Activated naive CD8-positive, alpha-beta T cell treated with anti-CD3 and anti-CD28 coated beads, Interleukin-2, amount 50 U/mL, for 24 hours (primary cell): ENCODE measurements at regions not wholly inside any gene's neighbourhood (a gene's known extent, or its start where the extent isn't known, plus 50 kb on each side); places are given as distances from the start of the nearest gene placed in this dataset.
"Not testable (repeated sequence)": the region's sequence is repeated elsewhere in the genome, so short reads cannot be mapped to it uniquely, and the experiment has no call there.

Experiments
- ATAC-seq: fragments of 150-1000 bp; cut with Tn5 transposase; one replicate; pipeline ENCODE4 v1.10.0; 2021
- DNase-seq: peaks from one replicate; pipeline ENCODE4 v3.0.0; 2021
- H3K27ac Mint-ChIP-seq: one replicate; pipeline ENCODE4 v1.8.0; 2021; ENCODE audit warnings: mild to moderate bottlenecking, mixed read lengths
- H3K27me3 Mint-ChIP-seq: one replicate; pipeline ENCODE4 v1.8.0; 2021; ENCODE audit warnings: mixed read lengths
- H3K36me3 Mint-ChIP-seq: one replicate; pipeline ENCODE4 v1.8.0; 2021; ENCODE audit warnings: low read depth, mixed read lengths
- H3K4me1 Mint-ChIP-seq: one replicate; pipeline ENCODE4 v1.8.0; 2021; ENCODE audit warnings: mixed read lengths
- H3K4me3 Mint-ChIP-seq: one replicate; pipeline ENCODE4 v1.8.0; 2021; ENCODE audit warnings: mild to moderate bottlenecking, moderate library complexity, mixed read lengths
- H3K9me3 Mint-ChIP-seq: one replicate; pipeline ENCODE4 v1.8.0; 2021; ENCODE audit warnings: mixed read lengths

DNA sequence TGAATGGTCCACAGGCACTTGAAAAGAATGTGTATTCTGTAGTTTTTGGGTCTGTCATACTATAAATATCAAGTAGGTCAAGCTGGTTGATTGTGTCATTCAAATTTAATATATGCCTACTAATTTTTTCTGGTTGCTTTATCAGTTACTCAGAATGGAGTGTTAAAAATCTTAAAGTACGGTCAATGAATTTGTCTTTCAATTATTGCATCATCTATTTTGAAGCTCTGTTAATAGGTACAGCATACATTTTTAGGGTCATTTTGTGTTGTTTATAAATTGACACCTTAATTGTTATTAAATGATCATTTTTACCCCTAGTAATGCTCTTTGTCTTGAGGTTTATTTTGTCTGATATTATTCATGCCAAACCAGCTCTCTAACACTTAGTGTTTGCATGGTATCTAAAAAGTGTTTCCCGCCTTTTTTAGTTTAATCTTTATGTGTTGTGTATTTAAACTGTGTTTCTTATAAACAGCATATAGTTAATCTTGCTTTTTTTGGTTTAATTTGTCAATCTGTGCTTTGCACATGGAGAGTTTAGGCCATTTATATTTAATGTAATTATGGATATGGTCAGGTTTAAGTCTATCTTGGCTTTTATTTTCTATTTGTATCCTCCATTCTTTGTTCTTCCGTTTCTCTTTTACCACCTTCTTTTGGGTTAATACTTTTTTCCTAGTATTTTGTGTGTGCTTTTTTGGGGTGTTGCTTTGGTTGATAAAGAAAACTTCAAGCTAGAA lies 204.9 kb upstream of the EEF2KMT start:
- Mint-ChIP-seq H3K36me3 (no peaks in the 10 kb centered on the region), H3K4me1 (no peaks in the 10 kb centered on the region), H3K27ac (no peak overlapping the region), H3K27me3 (peaks cover 10% of the 10 kb centered on the region), H3K9me3 (peaks cover 8% of the 10 kb centered on the region), H3K4me3 (no peak overlapping the region)
- DNase-seq: no peak
- ATAC-seq: no peak

DNA sequence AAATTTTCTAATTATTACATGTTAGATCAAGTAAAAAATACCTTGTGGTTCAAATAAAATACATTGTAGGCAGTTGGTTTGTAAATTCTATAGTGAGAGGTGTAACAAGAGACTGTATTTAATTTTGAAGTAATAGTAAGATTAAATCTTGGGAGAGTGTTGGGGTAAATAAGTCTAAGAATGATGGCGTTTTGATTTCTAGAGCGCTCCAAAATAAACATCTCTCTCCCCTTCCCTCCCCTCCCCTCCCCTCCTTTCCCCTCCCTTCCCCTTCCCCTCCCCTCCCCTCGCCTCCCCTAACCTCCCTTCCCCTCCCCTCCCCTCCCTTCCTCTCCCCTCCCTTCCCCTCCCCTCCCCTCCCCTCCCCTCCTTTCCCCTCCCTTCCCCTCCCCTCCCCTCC lies 200.6 kb upstream of the EEF2KMT start:
- peaks cover 10% of the 10 kb centered on the region for H3K27me3 Mint-ChIP-seq
- peaks cover 8% of the 10 kb centered on the region for H3K9me3 Mint-ChIP-seq
- H3K36me3 Mint-ChIP-seq: no peaks in the 10 kb centered on the region
- ATAC-seq (no peak), DNase-seq (no peak)
- H3K4me3 Mint-ChIP-seq: no peak overlapping the region
- H3K27ac Mint-ChIP-seq: no peak overlapping the region
- no peaks in the 10 kb centered on the region for H3K4me1 Mint-ChIP-seq

DNA sequence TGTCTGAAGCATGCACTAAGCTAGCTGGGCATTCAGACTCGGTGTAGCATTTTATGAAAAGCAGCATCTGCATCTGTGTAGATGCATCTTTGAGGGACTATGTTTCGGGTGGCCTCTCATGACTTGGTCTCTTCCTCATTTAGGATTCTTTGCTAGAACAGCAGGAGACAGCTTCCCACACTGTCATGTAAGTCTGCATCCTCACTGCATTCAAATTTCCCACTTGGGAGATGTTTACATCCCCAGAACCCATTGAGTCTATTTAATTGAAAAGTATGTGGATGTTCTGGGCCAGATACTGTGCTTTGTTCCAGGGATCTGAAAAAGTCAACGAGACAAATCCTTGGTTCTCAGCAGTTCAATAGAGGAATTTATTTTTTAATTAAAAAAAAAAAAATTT lies 198.6 kb upstream of the EEF2KMT start:
- H3K4me3 Mint-ChIP-seq: no peak overlapping the region
- H3K27me3 Mint-ChIP-seq: peaks cover 7% of the 10 kb centered on the region
- DNase-seq (no peak), ATAC-seq (no peak)
- peaks cover 4% of the 10 kb centered on the region for H3K9me3 Mint-ChIP-seq
- no peaks in the 10 kb centered on the region for H3K4me1 Mint-ChIP-seq
- no peak overlapping the region for H3K27ac Mint-ChIP-seq
- no peaks in the 10 kb centered on the region for H3K36me3 Mint-ChIP-seq

DNA sequence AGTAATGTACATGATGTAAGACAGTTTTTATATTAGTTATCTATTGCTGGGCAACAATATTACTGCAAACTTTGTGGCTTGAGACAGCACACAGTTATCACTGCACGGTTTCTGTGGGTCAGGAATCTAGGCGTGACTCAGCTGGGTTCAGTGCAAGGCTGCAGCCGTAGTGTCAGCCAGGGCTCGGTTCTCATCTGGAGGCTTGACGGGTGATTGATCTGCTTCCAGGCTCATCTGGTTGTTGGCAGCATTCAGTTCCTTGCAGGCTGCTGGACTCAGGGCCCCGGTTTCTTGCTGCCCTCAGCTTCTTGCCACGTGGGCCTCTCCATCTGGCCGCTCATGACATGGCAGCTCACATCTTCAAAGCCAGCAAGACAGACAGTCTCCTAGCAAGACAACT lies 197.7 kb upstream of the EEF2KMT start:
- ATAC-seq, H3K4me3 Mint-ChIP-seq, H3K27me3 Mint-ChIP-seq, H3K36me3 Mint-ChIP-seq, H3K9me3 Mint-ChIP-seq, H3K4me1 Mint-ChIP-seq, H3K27ac Mint-ChIP-seq, DNase-seq: not testable (repeated sequence)

DNA sequence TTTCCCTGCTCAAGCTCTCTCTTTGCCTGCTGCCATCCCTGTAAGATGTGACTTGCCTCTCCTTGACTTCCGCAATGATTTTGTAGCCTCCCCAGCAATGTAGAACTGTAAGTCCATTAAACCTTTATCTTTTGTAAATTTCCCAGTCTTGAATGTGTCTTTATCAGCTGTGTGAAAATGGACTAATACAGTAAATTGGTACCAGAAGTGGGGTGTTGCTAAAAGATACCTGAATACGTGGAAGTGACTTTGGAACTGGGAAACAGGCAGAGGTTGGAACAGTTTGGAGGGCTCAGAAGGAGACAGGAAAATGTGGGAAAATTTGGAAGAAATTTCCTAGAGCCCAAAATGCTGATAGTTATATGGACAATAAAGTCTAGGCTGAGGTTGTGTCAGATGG lies 184.6 kb upstream of the EEF2KMT start:
- not testable (repeated sequence) for H3K27ac Mint-ChIP-seq, H3K27me3 Mint-ChIP-seq, ATAC-seq, H3K4me3 Mint-ChIP-seq, DNase-seq, H3K36me3 Mint-ChIP-seq, H3K4me1 Mint-ChIP-seq
- H3K9me3 Mint-ChIP-seq: peaks cover 39% of the 10 kb centered on the region

DNA sequence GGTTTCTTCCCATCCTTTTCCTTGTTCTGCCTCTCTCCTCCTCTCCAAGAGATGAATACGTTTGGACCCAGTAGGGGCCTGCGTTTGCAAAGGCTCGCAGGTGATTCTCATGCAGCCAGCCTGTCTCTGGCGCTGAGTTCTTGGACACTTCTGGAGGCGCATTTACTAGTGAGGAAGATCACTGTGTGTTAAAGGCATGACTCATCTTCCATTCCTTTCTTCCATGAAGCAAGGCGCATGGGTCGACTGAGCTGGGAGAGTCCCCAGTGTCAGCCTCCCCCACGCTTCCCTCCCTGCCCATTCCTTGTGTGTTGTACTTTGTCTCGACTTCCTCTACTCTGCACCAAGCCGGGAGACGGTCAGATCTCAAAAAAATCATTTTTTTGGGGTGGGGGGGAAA lies 159.9 kb upstream of the EEF2KMT start:
- no peak for DNase-seq
- H3K36me3 Mint-ChIP-seq: no peaks in the 10 kb centered on the region
- H3K4me3 Mint-ChIP-seq: no peak overlapping the region
- ATAC-seq: no peak
- H3K4me1 Mint-ChIP-seq: no peaks in the 10 kb centered on the region
- H3K27me3 Mint-ChIP-seq: peaks cover 7% of the 10 kb centered on the region
- H3K27ac Mint-ChIP-seq: no peak overlapping the region
- H3K9me3 Mint-ChIP-seq: no peaks in the 10 kb centered on the region

DNA sequence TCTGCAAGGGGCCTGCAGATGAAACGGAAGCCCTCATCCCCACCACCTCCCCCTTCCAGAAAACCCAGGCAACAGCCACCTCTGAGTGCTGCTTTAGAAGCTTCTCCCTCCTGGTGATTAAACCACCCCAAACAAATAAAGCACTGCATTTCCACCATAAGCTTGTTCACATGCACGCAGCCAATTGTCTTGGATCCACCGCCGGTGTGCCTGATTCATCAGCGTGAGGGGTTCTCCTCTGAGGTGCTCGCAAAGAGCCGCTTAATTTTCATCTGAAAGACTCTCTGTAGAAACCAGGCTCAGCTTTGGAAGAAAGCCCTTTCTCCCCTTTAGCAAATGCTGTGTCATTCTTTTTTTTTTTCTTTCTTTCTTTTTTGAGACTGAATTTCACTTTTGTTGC lies 155.2 kb upstream of the EEF2KMT start:
- Mint-ChIP-seq H3K4me1 (no peaks in the 10 kb centered on the region), H3K27ac (no peak overlapping the region), H3K36me3 (no peaks in the 10 kb centered on the region), H3K4me3 (no peak overlapping the region), H3K9me3 (no peaks in the 10 kb centered on the region), H3K27me3 (peaks cover 5% of the 10 kb centered on the region)
- DNase-seq: no peak
- no peak for ATAC-seq

DNA sequence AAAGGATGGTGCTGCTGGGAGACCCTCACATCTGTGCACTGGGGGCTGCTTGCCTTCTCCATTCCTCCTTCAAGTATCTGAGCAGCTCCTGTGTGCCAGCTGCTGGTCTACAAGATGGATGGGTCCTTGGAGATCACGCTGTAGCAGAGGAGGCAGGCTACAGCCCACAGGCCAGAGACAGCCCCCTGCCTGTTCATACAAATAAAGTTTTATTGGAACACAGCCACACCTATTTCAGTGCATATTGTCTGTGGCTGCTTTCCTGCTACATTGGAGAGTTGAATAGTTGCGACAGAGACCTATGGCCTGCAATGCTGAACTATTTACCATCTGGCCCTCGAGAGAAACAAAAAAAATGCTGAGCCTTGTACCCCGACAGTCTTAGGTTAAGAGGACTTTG lies 149.8 kb upstream of the EEF2KMT start:
- H3K27ac Mint-ChIP-seq, ATAC-seq, H3K4me1 Mint-ChIP-seq, H3K27me3 Mint-ChIP-seq, H3K36me3 Mint-ChIP-seq, H3K9me3 Mint-ChIP-seq, H3K4me3 Mint-ChIP-seq, DNase-seq: not testable (repeated sequence)

DNA sequence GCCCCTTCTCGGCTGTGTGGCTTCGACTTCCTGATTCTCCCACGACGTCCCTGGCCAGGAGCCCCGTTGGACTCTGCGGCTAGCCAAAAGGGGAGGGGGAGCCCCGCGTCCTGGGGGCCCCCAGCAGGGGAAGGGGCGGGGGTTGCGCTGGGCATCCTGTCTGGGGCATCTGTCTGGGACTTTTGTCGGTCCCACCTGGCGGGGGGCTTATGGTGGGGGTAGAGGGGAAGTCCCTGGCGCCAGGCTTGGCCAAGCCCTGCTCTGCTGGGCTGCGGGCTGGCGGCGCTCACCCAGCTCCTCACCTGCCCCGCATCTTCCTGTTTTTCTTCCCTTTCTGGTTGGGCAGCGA lies 142.7 kb upstream of the EEF2KMT start:
- peaks cover 30% of the 10 kb centered on the region for H3K27me3 Mint-ChIP-seq
- not testable (repeated sequence) for H3K9me3 Mint-ChIP-seq, H3K27ac Mint-ChIP-seq, H3K4me3 Mint-ChIP-seq, H3K36me3 Mint-ChIP-seq, ATAC-seq, DNase-seq, H3K4me1 Mint-ChIP-seq

DNA sequence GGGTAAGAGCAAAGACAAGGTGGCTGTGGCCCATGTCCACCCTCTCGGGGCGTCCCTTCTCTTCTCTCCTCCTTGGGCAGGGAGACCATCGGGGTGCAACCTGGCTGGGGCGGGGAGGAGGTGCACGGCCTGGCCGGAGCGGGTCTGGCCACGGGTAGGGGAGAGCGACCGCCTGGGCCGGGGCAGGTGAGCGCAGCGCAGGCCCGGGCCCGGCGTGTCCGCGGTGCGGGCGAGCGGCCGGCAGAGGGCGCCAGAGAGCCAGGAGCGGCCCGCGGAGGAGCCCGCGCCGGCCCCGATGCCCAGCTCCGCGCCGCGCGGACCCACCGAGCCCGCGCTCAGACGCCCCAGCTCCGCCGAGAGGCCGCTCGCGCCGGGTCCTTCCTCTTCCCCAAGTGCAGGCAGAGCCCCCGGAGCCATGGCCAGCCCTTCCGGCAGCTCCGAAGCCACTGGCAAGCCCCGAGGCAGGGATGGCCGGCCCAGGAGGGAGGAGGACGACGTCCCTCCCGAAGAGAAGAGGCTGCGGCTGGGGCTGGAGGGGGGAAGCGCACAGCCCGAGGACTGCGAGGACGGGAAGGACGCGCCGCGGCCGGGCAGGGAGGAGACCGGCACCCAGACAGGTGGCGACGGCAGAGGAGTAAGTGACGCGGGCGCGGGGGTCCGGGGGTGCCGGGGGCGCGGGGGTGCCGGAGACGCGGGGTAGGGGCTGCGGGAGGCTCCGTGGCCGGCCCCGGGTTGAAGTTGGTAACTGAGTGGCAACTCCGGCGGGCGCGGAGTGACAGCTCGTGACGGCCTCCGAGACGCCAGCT lies 142.1 kb upstream of the EEF2KMT start:
- peak overlapping the region; percentile 42 for H3K4me3 Mint-ChIP-seq
- not testable (repeated sequence) for H3K4me1 Mint-ChIP-seq, H3K27ac Mint-ChIP-seq, H3K36me3 Mint-ChIP-seq, ATAC-seq, H3K9me3 Mint-ChIP-seq
- DNase-seq: peak; percentile 69
- H3K27me3 Mint-ChIP-seq: peaks cover 29% of the 10 kb centered on the region

DNA sequence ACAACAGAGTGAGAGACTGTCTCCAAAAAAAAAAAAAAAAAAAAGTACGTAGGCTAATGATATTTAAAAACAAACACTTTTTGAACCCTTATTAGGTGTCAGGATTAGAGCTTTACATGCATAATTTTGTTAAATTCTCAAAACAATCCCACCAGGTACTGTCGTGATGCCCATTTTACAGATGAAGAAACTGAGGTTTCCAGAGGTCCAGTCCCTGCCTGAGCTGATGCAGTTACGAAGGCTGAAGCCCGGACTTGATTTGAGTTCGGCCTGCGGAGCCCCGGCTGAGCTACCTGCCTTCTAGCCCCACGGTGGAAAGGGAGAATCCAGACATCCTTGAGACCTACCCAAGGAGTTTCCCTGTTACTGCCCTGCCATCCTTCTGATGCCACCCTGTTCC lies 137.5 kb upstream of the EEF2KMT start:
- Mint-ChIP-seq H3K27me3 (peaks cover 28% of the 10 kb centered on the region), H3K27ac (no peak overlapping the region), H3K36me3 (no peaks in the 10 kb centered on the region), H3K9me3 (no peaks in the 10 kb centered on the region), H3K4me1 (peaks cover 2% of the 10 kb centered on the region), H3K4me3 (no peak overlapping the region)
- ATAC-seq (no peak), DNase-seq (no peak)

DNA sequence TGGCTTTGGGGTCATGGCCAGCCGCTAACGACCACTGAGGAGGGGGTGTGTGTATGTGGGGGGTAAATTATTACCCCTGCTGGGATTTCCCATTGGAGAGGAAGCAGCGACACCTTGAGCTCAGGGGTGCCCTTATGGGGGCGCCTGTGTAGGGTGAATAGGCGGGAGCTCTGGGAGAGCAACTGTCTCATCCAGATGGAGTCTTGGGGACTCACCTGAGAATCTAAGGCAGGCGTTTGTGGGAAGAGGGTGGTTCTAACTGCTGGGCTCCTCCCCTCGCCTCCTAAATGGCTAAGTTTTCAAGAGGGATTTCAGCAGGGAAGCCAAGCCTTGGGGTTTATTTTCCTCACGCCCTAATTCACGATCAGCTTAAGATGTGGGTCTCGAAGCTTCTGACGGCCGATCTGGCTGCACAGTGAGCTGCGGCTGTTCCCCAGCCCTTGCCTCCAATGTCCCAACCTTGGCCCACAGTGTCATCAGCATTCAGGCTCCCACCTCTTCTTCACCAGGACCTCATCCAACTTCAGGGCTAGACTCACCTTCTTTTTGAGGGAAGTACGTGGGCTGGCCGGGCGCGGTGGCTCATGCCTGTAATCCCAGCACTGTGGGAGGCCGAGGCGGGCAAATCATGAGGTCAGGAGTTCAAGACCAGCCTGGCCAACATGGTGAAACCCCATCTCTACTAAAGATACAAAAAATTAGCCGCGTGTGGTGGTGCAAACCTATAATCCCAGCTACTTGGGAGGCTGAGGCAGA lies 136.9 kb upstream of the EEF2KMT start:
- H3K4me1 Mint-ChIP-seq: peaks cover 2% of the 10 kb centered on the region
- no peak for ATAC-seq
- H3K36me3 Mint-ChIP-seq: no peaks in the 10 kb centered on the region
- H3K9me3 Mint-ChIP-seq: no peaks in the 10 kb centered on the region
- DNase-seq: no peak
- H3K4me3 Mint-ChIP-seq: no peak overlapping the region
- no peak overlapping the region for H3K27ac Mint-ChIP-seq
- peaks cover 28% of the 10 kb centered on the region for H3K27me3 Mint-ChIP-seq

DNA sequence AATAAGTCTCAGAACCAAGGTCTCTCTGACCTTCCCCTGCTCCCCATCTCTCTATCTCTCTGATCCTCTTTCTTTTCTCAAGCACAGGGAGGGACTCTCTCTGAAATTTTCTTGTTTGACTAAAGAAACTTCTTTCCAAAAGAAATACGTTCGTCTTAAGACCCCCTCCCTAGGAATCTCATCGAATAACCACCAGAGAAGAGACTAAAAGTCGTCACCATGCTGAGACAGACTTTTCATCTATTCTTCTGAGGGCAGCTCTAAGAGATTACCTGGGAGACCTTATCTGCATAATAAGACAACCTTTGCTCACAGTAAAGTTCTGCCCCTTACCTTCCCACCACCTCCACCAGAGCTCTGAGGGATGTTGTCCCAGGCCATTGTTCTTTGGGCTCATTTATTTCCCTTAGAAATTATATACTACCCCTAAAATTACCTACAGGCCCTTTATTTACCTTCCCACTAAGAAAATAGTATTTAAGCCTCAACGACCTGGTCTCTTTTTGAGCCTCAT lies 133.7 kb upstream of the EEF2KMT start:
- Mint-ChIP-seq H3K9me3 (no peaks in the 10 kb centered on the region), H3K27ac (no peak overlapping the region), H3K36me3 (no peaks in the 10 kb centered on the region), H3K27me3 (peaks cover 20% of the 10 kb centered on the region), H3K4me3 (no peak overlapping the region), H3K4me1 (no peaks in the 10 kb centered on the region)
- DNase-seq: no peak
- ATAC-seq: no peak

DNA sequence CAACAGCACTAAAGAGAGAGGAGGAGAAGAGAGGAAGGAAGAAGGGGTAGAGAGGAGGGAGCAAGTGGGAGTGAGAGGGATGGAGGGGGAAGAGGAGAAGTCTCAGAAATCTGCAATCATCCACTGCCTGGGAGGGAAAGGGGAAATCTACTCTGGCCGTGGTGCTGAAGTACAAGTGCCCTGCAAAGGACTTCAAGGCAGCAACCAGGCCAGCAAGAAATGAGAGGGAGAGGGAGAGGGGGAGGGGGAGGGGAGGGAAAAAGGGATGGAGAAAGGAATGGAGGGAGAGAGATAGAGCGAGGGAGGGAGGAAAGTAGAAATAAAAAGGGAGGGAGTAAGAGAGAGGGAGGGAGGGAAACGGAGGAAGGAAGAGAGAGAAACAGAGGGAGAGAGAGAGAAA lies 130.8 kb upstream of the EEF2KMT start:
- H3K4me3 Mint-ChIP-seq: no peak overlapping the region
- no peaks in the 10 kb centered on the region for H3K36me3 Mint-ChIP-seq
- ATAC-seq (no peak), DNase-seq (no peak)
- H3K4me1 Mint-ChIP-seq: no peaks in the 10 kb centered on the region
- H3K27ac Mint-ChIP-seq: no peak overlapping the region
- H3K9me3 Mint-ChIP-seq: no peaks in the 10 kb centered on the region
- H3K27me3 Mint-ChIP-seq: peaks cover 28% of the 10 kb centered on the region
